ENCODE measurements at regions not wholly inside any gene's neighbourhood (a gene's known extent, or its start where the extent isn't known, plus 50 kb on each side); places are given as distances from the start of the nearest gene placed in this dataset.

DNA sequence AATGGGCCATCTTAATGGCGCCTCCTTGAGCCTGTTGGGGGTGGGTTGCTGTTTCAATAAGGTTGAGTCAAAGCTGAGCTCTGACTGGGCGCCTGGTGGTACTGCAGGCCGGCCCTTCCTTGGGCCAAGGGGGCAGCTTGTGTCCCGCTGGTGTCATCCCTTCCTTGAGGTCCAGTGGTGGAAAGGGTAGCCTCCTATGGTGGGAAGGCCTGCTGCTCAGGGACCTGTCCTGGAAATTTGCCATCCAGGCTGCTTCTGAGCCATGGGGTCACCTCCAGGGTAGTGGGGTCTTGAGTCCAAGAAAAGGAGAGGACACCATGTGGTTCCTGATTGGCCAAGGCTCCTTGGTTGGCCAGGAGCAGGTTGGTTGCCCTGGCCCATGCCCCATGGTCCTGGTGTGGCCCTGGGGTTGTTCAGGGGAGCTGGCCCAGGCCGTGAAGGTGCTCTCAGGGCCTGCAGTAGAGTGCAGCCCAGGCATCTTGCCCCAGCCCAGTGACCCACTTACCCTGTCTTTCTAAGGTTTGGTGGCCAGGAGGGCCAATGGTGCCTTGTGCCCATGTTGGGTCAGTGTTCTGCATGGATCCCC is 188.7 kb downstream of the UBE3A start:
- no peak for TF ChIP-seq HCFC1 (IDR thresholded peaks at IDR 0.05; ENCODE audit: low read depth, low read length)
- no peak for TF ChIP-seq JUN (IDR thresholded peaks at IDR 0.05; ENCODE audit: borderline replicate concordance, low read depth, low read length)
- no peak for TF ChIP-seq JUN (CRISPR knock-in tag; IDR thresholded peaks at IDR 0.05; ENCODE audit: borderline replicate concordance)
- TF ChIP-seq NR2C1 (IDR thresholded peaks at IDR 0.05), result no peak
- TF ChIP-seq NR2C1 (tag; IDR thresholded peaks at IDR 0.05), result no peak
- no peak for TF ChIP-seq FOXM1 (IDR thresholded peaks at IDR 0.05; ENCODE audit: low read depth)
- no peak for TF ChIP-seq FOXM1 (CRISPR knock-in tag; IDR thresholded peaks at IDR 0.05; ENCODE audit: low read depth)
- no peak for TF ChIP-seq POLR2A (conservative IDR thresholded peaks at IDR 0.05)
- no peak for TF ChIP-seq SMAD2 (IDR thresholded peaks at IDR 0.05; ENCODE audit: low read depth, low read length)
- no peak for TF ChIP-seq SP2 (IDR thresholded peaks at IDR 0.05; ENCODE audit: extremely low read depth, low read depth, low read length, poor library complexity, severe bottlenecking)
- no peak for TF ChIP-seq ZNF12 (CRISPR knock-in tag; IDR thresholded peaks at IDR 0.05)
- TF ChIP-seq FOXA1 (IDR thresholded peaks at IDR 0.05; ENCODE audit: borderline replicate concordance), result no peak
